ENCODE measurements at regions not wholly inside any gene's neighbourhood (a gene's known extent, or its start where the extent isn't known, plus 50 kb on each side); places are given as distances from the start of the nearest gene placed in this dataset.

GRCh38 chr6:126440923-126441322, 101.0 kb downstream of the CENPW start:
- no peak overlapping the region for H3K14ac ChIP-seq (ENCODE audit: low read length)
- H3K36me3 ChIP-seq (replicated peaks in 1 of 2; ENCODE audit: control insufficient read depth in 2 of 2, insufficient read depth in 2 of 2, low read length in 2 of 2) = no peaks in the 10 kb centered on the region
- no peak overlapping the region for H4K91ac ChIP-seq (ENCODE audit: low read depth, low read length, poor library complexity)
- H3K9me3 ChIP-seq (replicated peaks in 1 of 2; ENCODE audit: control insufficient read depth in 2 of 2, insufficient read depth in 1 of 2, low read depth in 1 of 2, low read length in 2 of 2) = no peaks in the 10 kb centered on the region
- WGBS, 2 donors (ENCODE audit: extremely low coverage in 2 of 2, insufficient read length in 2 of 2, insufficient replicate concordance in 1 of 2) = no CpG with 5 or more reads among the region's 2 CpGs
- H2BK12ac ChIP-seq (ENCODE audit: low read length) = no peak overlapping the region
- H2BK120ac ChIP-seq (ENCODE audit: low read depth, low read length) = no peak overlapping the region
- H3K79me1 ChIP-seq (ENCODE audit: low read depth, low read length) = no peaks in the 10 kb centered on the region
- H3K23ac ChIP-seq (ENCODE audit: low read depth, low read length, poor library complexity) = no peak overlapping the region
- H3K4ac ChIP-seq (ENCODE audit: low read length) = no peak overlapping the region
- no peak for DNase-seq (ENCODE audit: low spot score)
- H2BK5ac ChIP-seq (ENCODE audit: low read length) = no peak overlapping the region
- no peak overlapping the region for H3K18ac ChIP-seq (ENCODE audit: low read length)
- no peak overlapping the region for H2AFZ ChIP-seq (ENCODE audit: low read length)
- no peak overlapping the region for H3K4me3 ChIP-seq (ENCODE audit: low read length in 2 of 2)
- no peak overlapping the region for H3K27ac ChIP-seq (replicated peaks; ENCODE audit: low read length)
- no peak overlapping the region for H2BK15ac ChIP-seq (ENCODE audit: low read length)
- H3K4me2 ChIP-seq (ENCODE audit: insufficient read depth, low read length, poor library complexity, severe bottlenecking) = no peak overlapping the region
- no peaks in the 10 kb centered on the region for H3K27me3 ChIP-seq (ENCODE audit: control insufficient read depth in 3 of 3, insufficient read depth in 3 of 3, low read depth in 1 of 3, low read length in 3 of 3)
- no peak overlapping the region for H2AK5ac ChIP-seq (ENCODE audit: low read depth, low read length)
- H3K4me1 ChIP-seq (ENCODE audit: control insufficient read depth in 2 of 2, insufficient read depth in 1 of 2, low read depth in 1 of 2, low read length in 2 of 2) = peaks cover 0 to 3% of the 10 kb centered on the region in 2 donors
- no peak overlapping the region for H4K8ac ChIP-seq (ENCODE audit: low read depth, low read length)
- H3K9ac ChIP-seq (ENCODE audit: low read depth, low read length, poor library complexity) = no peak overlapping the region

- no peak overlapping the region for H4K8ac ChIP-seq (ENCODE audit: low read depth, low read length)
- H3K4ac ChIP-seq (ENCODE audit: low read length) = no peak overlapping the region
- no peak overlapping the region for H2BK12ac ChIP-seq (ENCODE audit: low read length)
- H3K27me3 ChIP-seq (ENCODE audit: control insufficient read depth in 3 of 3, insufficient read depth in 3 of 3, low read depth in 1 of 3, low read length in 3 of 3) = no peaks in the 10 kb centered on the region
- H3K79me1 ChIP-seq (ENCODE audit: low read depth, low read length) = no peaks in the 10 kb centered on the region
- DNase-seq (ENCODE audit: low spot score) = no peak
- no peak overlapping the region for H3K9ac ChIP-seq (ENCODE audit: low read depth, low read length, poor library complexity)
- no peak overlapping the region for H4K91ac ChIP-seq (ENCODE audit: low read depth, low read length, poor library complexity)
- no peak overlapping the region for H2BK5ac ChIP-seq (ENCODE audit: low read length)
- H2AK5ac ChIP-seq (ENCODE audit: low read depth, low read length) = no peak overlapping the region
- no peak overlapping the region for H2AFZ ChIP-seq (ENCODE audit: low read length)
- no peak overlapping the region for H3K14ac ChIP-seq (ENCODE audit: low read length)
- H2BK120ac ChIP-seq (ENCODE audit: low read depth, low read length) = no peak overlapping the region
- H3K9me3 ChIP-seq (replicated peaks in 1 of 2; ENCODE audit: control insufficient read depth in 2 of 2, insufficient read depth in 1 of 2, low read depth in 1 of 2, low read length in 2 of 2) = no peaks in the 10 kb centered on the region
- H3K36me3 ChIP-seq (replicated peaks in 1 of 2; ENCODE audit: control insufficient read depth in 2 of 2, insufficient read depth in 2 of 2, low read length in 2 of 2) = no peaks in the 10 kb centered on the region
- no peak overlapping the region for H3K18ac ChIP-seq (ENCODE audit: low read length)
- no peak overlapping the region for H3K27ac ChIP-seq (replicated peaks; ENCODE audit: low read length)
- H2BK15ac ChIP-seq (ENCODE audit: low read length) = no peak overlapping the region
- H3K4me1 ChIP-seq (ENCODE audit: control insufficient read depth in 2 of 2, insufficient read depth in 1 of 2, low read depth in 1 of 2, low read length in 2 of 2) = peaks cover 0 to 3% of the 10 kb centered on the region in 2 donors
- no peak overlapping the region for H3K23ac ChIP-seq (ENCODE audit: low read depth, low read length, poor library complexity)
- H3K4me3 ChIP-seq (ENCODE audit: low read length in 2 of 2) = no peak overlapping the region
- H3K4me2 ChIP-seq (ENCODE audit: insufficient read depth, low read length, poor library complexity, severe bottlenecking) = no peak overlapping the region
Observed at GRCh38 chr6:126444659-126445273, 104.9 kb downstream of the CENPW start.

GRCh38 chr6:126446248-126446647, 106.3 kb downstream of the CENPW start:
- Histone ChIP-seq H2BK120ac (ENCODE audit: low read depth, low read length) (no peak overlapping the region), H3K23ac (ENCODE audit: low read depth, low read length, poor library complexity) (no peak overlapping the region), H3K4me1 (ENCODE audit: control insufficient read depth in 2 of 2, insufficient read depth in 1 of 2, low read depth in 1 of 2, low read length in 2 of 2) (peaks cover 0 to 3% of the 10 kb centered on the region in 2 donors), H3K4me2 (ENCODE audit: insufficient read depth, low read length, poor library complexity, severe bottlenecking) (no peak overlapping the region), H3K4me3 (ENCODE audit: low read length in 2 of 2) (no peak overlapping the region), H2AFZ (ENCODE audit: low read length) (no peak overlapping the region), H3K36me3 (replicated peaks in 1 of 2; ENCODE audit: control insufficient read depth in 2 of 2, insufficient read depth in 2 of 2, low read length in 2 of 2) (no peaks in the 10 kb centered on the region), H2AK5ac (ENCODE audit: low read depth, low read length) (no peak overlapping the region), H4K91ac (ENCODE audit: low read depth, low read length, poor library complexity) (no peak overlapping the region), H3K14ac (ENCODE audit: low read length) (no peak overlapping the region), H2BK12ac (ENCODE audit: low read length) (no peak overlapping the region), H3K27me3 (ENCODE audit: control insufficient read depth in 3 of 3, insufficient read depth in 3 of 3, low read depth in 1 of 3, low read length in 3 of 3) (no peaks in the 10 kb centered on the region), H4K8ac (ENCODE audit: low read depth, low read length) (no peak overlapping the region), H3K27ac (replicated peaks; ENCODE audit: low read length) (no peak overlapping the region), H2BK5ac (ENCODE audit: low read length) (no peak overlapping the region), H3K18ac (ENCODE audit: low read length) (no peak overlapping the region), H2BK15ac (ENCODE audit: low read length) (no peak overlapping the region), H3K9me3 (replicated peaks in 1 of 2; ENCODE audit: control insufficient read depth in 2 of 2, insufficient read depth in 1 of 2, low read depth in 1 of 2, low read length in 2 of 2) (no peaks in the 10 kb centered on the region), H3K79me1 (ENCODE audit: low read depth, low read length) (no peaks in the 10 kb centered on the region), H3K9ac (ENCODE audit: low read depth, low read length, poor library complexity) (no peak overlapping the region), H3K4ac (ENCODE audit: low read length) (no peak overlapping the region)
- no peak for DNase-seq (ENCODE audit: low spot score)

GRCh38 chr6:126447367-126447766, 107.5 kb downstream of the CENPW start:
- Histone ChIP-seq H2BK12ac (ENCODE audit: low read length) (no peak overlapping the region), H3K14ac (ENCODE audit: low read length) (peak overlapping the region; percentile 56), H3K18ac (ENCODE audit: low read length) (no peak overlapping the region), H2AFZ (ENCODE audit: low read length) (no peak overlapping the region), H2BK120ac (ENCODE audit: low read depth, low read length) (no peak overlapping the region), H3K36me3 (replicated peaks in 1 of 2; ENCODE audit: control insufficient read depth in 2 of 2, insufficient read depth in 2 of 2, low read length in 2 of 2) (no peaks in the 10 kb centered on the region), H3K4me2 (ENCODE audit: insufficient read depth, low read length, poor library complexity, severe bottlenecking) (no peak overlapping the region), H3K4me3 (ENCODE audit: low read length in 2 of 2) (no peak overlapping the region), H3K4me1 (ENCODE audit: control insufficient read depth in 2 of 2, insufficient read depth in 1 of 2, low read depth in 1 of 2, low read length in 2 of 2) (peaks cover 0 to 3% of the 10 kb centered on the region in 2 donors), H3K4ac (ENCODE audit: low read length) (no peak overlapping the region), H3K23ac (ENCODE audit: low read depth, low read length, poor library complexity) (no peak overlapping the region), H3K9me3 (replicated peaks in 1 of 2; ENCODE audit: control insufficient read depth in 2 of 2, insufficient read depth in 1 of 2, low read depth in 1 of 2, low read length in 2 of 2) (no peaks in the 10 kb centered on the region), H3K9ac (ENCODE audit: low read depth, low read length, poor library complexity) (no peak overlapping the region), H4K91ac (ENCODE audit: low read depth, low read length, poor library complexity) (no peak overlapping the region), H3K79me1 (ENCODE audit: low read depth, low read length) (no peaks in the 10 kb centered on the region), H2BK15ac (ENCODE audit: low read length) (no peak overlapping the region), H2AK5ac (ENCODE audit: low read depth, low read length) (no peak overlapping the region), H2BK5ac (ENCODE audit: low read length) (no peak overlapping the region), H3K27me3 (ENCODE audit: control insufficient read depth in 3 of 3, insufficient read depth in 3 of 3, low read depth in 1 of 3, low read length in 3 of 3) (no peaks in the 10 kb centered on the region), H3K27ac (replicated peaks; ENCODE audit: low read length) (no peak overlapping the region), H4K8ac (ENCODE audit: low read depth, low read length) (no peak overlapping the region)
- no peak for DNase-seq (ENCODE audit: low spot score)

Measured in neuronal stem cell (in vitro differentiated cells).